HUES64 (cell line): ENCODE measurements at regions not wholly inside any gene's neighbourhood (a gene's known extent, or its start where the extent isn't known, plus 50 kb on each side); places are given as distances from the start of the nearest gene placed in this dataset.

Source experiments
- H3K27ac ChIP-seq: 2 replicates; pipeline ENCODE4 v1.7.0; 2013; ENCODE audit warnings: low read depth, low read length, inconsistent platforms
- H3K27me3 ChIP-seq: 2 replicates; pipeline ENCODE4 v1.6.1; 2013; ENCODE audit warnings: mild to moderate bottlenecking, low read length; ENCODE audit not compliant: insufficient read depth
- H3K36me3 ChIP-seq: 2 replicates; pipeline ENCODE4 v1.6.1; 2013; ENCODE audit warnings: mild to moderate bottlenecking, low read length; ENCODE audit not compliant: insufficient read depth
- H3K4me1 ChIP-seq: 2 replicates; pipeline ENCODE4 v1.6.1; 2013; ENCODE audit warnings: mild to moderate bottlenecking, low read length, moderate library complexity; ENCODE audit not compliant: insufficient read depth
- H3K4me3 ChIP-seq: 2 replicates; pipeline ENCODE4 v1.5.1; 2013; ENCODE audit warnings: mild to moderate bottlenecking, low read length, moderate library complexity
- H3K9ac ChIP-seq: 2 replicates; pipeline ENCODE4 v1.6.1; 2013; ENCODE audit warnings: mild to moderate bottlenecking, low read depth, low read length
- H3K9me3 ChIP-seq: 2 replicates; pipeline ENCODE4 v1.6.1; 2013; ENCODE audit warnings: low read depth, low read length; ENCODE audit not compliant: insufficient read depth
- WGBS: fragments of 150-250, 120-280 bp; methylation state at CpG from one replicate; pipeline ENCODE4 v1.1.7; 2013; ENCODE audit warnings: missing lambda C conversion rate; 5-methylcytosine and 5-hydroxymethylcytosine counted together

DNA sequence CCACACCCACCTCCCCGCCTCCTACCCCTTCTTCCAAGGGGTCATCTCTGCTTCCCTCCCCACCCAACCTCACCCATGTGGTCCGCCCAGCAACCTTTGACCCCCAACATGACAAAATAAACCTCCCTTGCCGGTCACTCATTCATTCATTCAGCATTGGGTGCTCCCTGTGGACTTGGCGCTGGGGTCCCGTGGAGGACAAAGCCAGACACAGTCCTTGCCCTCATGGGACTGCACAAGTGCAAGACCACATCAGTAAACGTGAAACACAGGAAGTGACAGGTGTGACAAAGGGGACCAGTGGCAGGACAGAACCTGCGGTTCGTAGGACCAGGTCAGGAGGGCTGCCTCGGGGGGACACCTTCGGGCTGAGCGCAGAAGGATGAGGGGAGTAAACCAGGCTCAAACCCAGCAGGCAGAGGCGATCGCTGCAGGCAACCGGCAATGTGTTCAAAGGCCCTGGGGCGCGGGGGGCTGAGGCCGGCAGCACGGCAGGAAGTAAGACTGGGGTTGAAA is 185.4 kb downstream of the SEC14L1 start:
- 94% methylated on average over 18 of the region's 18 CpGs for WGBS
- Histone ChIP-seq H3K9ac (no peak overlapping the region), H3K9me3 (no peaks in the 10 kb centered on the region), H3K36me3 (no peaks in the 10 kb centered on the region), H3K27me3 (no peaks in the 10 kb centered on the region), H3K27ac (no peak overlapping the region), H3K4me1 (peaks cover 16% of the 10 kb centered on the region; the same call in 1 of the 2 replicates), H3K4me3 (no peak overlapping the region)

DNA sequence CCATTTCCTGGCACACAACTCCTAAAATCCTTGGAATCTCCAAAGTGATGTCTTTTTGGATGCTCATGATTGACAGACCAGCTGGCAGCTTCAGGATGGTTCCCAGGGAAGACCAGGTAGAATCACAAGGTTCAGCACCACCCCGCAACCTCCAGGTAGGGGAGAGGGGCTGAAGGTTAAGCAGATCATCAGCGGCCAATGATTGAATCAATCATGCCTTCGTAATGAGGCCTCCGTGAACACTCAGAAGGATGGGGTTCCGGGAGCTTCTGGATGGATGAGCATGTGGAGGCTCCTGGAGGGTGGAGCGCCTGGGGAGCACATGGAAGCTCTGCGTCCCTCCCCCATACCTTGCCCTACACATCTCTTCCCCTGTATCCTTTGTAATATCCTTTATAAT is 185.9 kb downstream of the SEC14L1 start:
- Histone ChIP-seq H3K27ac (no peak overlapping the region), H3K4me1 (peaks cover 16% of the 10 kb centered on the region; the same call in 1 of the 2 replicates), H3K9ac (no peak overlapping the region), H3K36me3 (no peaks in the 10 kb centered on the region), H3K4me3 (no peak overlapping the region), H3K27me3 (no peaks in the 10 kb centered on the region), H3K9me3 (no peaks in the 10 kb centered on the region)
- WGBS = 92% methylated on average over 7 of the region's 7 CpGs

GRCh38 chr17:77327181-77327565 is 186.4 kb downstream of the SEC14L1 start:
- H3K27me3 ChIP-seq = no peaks in the 10 kb centered on the region
- no peaks in the 10 kb centered on the region for H3K36me3 ChIP-seq
- peaks cover 13% of the 10 kb centered on the region; the same call in 1 of the 2 replicates for H3K4me1 ChIP-seq
- no peak overlapping the region for H3K27ac ChIP-seq
- WGBS = 90% methylated on average over 11 of the region's 11 CpGs
- H3K9me3 ChIP-seq = no peaks in the 10 kb centered on the region
- no peak overlapping the region for H3K4me3 ChIP-seq
- no peak overlapping the region for H3K9ac ChIP-seq

DNA sequence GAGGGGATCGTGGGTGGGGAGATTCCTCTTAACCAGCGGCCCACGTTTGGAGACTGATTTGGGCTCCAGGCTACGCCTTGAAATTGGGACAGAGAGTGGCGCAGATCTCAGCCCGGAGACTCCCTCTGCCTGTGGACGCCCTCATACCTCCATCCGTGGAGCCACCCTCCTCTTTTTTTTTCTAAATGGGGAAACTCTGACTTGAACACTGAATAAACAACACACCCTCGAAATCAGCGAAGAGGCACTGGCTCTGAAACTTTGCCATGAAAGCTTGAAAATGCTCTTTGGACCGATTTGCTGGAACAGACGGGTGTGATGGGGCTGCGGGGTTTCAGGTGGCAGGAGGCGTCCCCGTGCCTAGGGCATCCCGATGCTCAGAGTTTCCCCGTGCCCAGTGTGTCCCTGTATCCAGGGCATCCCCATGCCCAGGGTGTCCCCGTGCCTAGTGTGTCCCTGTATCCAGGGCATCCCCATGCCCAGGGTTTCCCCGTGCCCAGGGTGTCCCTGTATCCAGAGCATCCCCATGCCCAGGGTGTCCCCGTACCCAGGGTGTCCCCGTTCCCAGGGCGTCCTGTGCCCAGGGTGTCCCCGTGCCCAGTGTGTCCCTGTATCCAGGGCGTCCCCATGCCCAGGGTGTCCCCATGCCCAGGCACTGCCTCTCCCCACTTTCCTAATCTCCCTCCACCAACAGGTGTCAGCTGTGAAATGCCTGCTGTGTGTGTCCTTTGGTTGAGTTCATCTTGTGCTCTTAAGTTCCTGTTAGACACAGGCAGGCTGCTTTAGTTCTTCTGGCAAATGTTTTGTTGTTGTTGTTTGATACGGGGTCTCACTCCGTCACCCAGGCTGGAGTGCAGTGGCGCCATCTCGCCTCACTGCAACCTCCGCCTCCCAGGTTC is 187.0 kb downstream of the SEC14L1 start:
- 91% methylated on average over 29 of the region's 29 CpGs for WGBS
- Histone ChIP-seq H3K9ac (no peak overlapping the region), H3K9me3 (no peaks in the 10 kb centered on the region), H3K27ac (no peak overlapping the region), H3K36me3 (no peaks in the 10 kb centered on the region), H3K27me3 (no peaks in the 10 kb centered on the region), H3K4me3 (no peak overlapping the region), H3K4me1 (peaks cover 7% of the 10 kb centered on the region; the same call in 1 of the 2 replicates)

GRCh38 chr17:77328823-77329740 is 188.3 kb downstream of the SEC14L1 start:
- H3K36me3 ChIP-seq = no peaks in the 10 kb centered on the region
- 82% methylated on average over 15 of the region's 15 CpGs for WGBS
- no peaks in the 10 kb centered on the region for H3K4me1 ChIP-seq
- H3K9ac ChIP-seq = no peak overlapping the region
- H3K27ac ChIP-seq = no peak overlapping the region
- H3K27me3 ChIP-seq = no peaks in the 10 kb centered on the region
- H3K4me3 ChIP-seq = no peak overlapping the region
- no peaks in the 10 kb centered on the region for H3K9me3 ChIP-seq

- Histone ChIP-seq H3K4me1 (no peaks in the 10 kb centered on the region), H3K27me3 (no peaks in the 10 kb centered on the region), H3K27ac (no peak overlapping the region), H3K36me3 (no peaks in the 10 kb centered on the region), H3K9me3 (no peaks in the 10 kb centered on the region), H3K9ac (no peak overlapping the region), H3K4me3 (no peak overlapping the region)
- 90% methylated on average over 21 of the region's 21 CpGs for WGBS
Measured at GRCh38 chr17:77329741-77330531, 189.2 kb downstream of the SEC14L1 start.

DNA sequence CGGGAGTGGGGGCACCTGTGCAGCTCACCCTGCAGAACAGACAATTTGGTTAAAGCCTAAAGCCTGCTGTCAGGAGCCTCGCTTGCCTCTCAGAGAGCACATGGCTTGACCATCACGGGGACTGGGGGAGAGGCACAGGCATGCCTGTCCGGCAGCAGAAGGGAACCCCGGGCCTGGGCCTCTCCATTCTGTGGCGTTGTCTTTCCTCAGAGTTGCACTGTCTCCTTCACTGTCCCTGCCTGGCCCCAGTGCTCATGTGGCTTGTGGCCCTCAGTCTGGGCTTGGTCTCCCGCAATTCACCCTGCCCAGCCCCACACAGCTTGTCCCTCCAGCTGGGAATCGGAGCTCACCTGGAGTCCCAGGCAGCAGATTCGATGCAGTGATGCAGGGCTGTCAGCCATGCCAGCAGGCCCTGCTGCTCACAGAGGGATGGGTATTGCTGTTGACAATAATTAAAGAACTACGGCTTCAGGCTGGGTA is 189.9 kb downstream of the SEC14L1 start:
- 93% methylated on average over 10 of the region's 10 CpGs for WGBS
- Histone ChIP-seq H3K27me3 (no peaks in the 10 kb centered on the region), H3K9me3 (no peaks in the 10 kb centered on the region), H3K36me3 (no peaks in the 10 kb centered on the region), H3K4me3 (no peak overlapping the region), H3K27ac (no peak overlapping the region), H3K4me1 (no peaks in the 10 kb centered on the region), H3K9ac (no peak overlapping the region)

GRCh38 chr17:77331301-77331864 is 190.6 kb downstream of the SEC14L1 start:
- whole genome bisulfite sequencing = 10% methylated on average over 21 of the region's 23 CpGs
- no peaks in the 10 kb centered on the region; the same call in 1 of the 2 replicates for H3K36me3 ChIP-seq
- H3K4me3 ChIP-seq = peak overlapping the region; percentile 34
- peak overlapping the region; percentile 65 for H3K27ac ChIP-seq
- H3K27me3 ChIP-seq = no peaks in the 10 kb centered on the region
- H3K9me3 ChIP-seq = peaks cover 5% of the 10 kb centered on the region; the same call in 1 of the 2 replicates
- H3K9ac ChIP-seq = no peak overlapping the region
- H3K4me1 ChIP-seq = no peaks in the 10 kb centered on the region

- Histone ChIP-seq H3K27ac (no peak overlapping the region), H3K36me3 (no peaks in the 10 kb centered on the region; the same call in 1 of the 2 replicates), H3K9ac (no peak overlapping the region), H3K4me1 (no peaks in the 10 kb centered on the region), H3K27me3 (no peaks in the 10 kb centered on the region), H3K9me3 (peaks cover 8% of the 10 kb centered on the region; the same call in 1 of the 2 replicates), H3K4me3 (no peak overlapping the region)
- WGBS = 93% methylated on average over 13 of the region's 13 CpGs
Measured at GRCh38 chr17:77332034-77332971, 191.5 kb downstream of the SEC14L1 start.
